ENCODE measurements at regions not wholly inside any gene's neighbourhood (a gene's known extent, or its start where the extent isn't known, plus 50 kb on each side); places are given as distances from the start of the nearest gene placed in this dataset.
"Not testable (repeated sequence)": the region's sequence is repeated elsewhere in the genome, so short reads cannot be mapped to it uniquely, and the experiment has no call there.

DNA sequence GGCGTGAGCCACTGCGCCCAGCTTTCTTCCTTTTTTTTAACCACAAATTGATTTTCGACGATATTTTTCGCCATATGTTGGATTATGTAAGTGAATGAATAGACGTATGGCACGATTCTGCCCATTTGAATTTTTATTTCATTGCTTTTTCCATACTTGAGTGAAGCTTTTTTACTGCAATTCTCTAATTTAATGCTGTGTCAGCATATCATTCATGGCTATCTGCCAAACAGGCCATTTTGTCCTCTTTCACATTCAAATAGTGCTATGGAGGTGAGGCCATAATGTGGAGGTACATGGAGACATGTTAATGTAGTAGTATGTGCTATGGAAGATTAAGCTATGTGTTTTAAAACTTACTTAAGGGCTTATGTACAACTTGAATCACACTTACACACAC is 152.1 kb upstream of the TUSC1 start:
- no peak for DNase-seq

DNA sequence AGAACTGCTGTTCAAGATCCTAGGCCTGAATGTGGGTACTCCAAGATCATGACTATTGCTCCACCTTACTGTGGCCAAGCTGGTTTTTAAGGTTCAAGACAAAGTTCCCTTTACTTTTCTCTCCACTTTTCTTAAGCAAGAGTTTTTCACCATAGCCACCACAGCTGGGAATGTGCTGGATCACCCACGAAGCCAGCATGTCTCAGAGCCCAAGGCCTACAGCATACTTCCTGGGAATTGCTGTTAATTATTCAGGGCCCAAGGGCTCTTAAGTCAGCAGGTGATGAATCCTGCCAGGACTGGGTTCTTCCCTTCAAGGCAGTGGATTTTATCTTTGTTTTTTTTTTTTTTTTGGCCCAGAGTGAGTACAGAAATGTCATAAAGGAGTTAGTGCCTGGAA is 149.4 kb upstream of the TUSC1 start:
- DNase-seq: no peak

DNA sequence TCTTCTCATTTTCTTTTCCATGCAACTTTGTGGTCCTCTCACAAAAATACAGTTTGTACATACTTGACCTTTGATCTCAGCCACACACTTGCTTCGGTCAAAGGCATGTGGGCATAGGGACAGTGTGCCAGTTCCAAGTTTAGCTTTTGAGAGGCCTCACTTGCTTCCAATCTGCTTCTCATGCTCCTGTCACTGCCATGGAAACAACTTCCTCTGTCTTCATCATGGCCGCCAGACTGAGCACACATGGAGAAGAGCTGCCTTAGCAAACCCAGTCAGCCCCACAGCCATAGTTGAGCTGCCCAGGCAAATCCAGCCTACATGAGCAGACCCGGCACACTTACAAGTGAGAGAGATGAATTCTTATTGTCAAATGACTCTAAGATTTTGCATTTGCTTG is 138.2 kb upstream of the TUSC1 start:
- no peak for DNase-seq

DNA sequence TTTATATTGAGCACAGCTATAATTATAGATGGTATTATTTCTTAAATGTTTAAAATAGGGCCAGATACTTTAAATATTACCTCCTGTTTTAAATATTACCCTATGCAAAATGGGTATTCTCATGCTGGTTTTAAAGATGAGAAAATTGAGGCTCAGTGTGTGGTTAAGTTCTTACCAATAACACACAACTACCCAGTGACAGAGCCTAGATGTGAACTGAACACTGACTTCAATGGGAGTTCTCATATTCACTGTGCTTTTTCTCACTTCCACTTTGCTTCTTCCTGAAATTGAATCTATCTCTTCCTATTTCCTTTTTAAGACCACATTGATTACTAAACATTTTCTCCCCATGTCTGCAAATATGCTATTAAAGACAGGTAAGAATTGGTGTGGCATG is 135.8 kb upstream of the TUSC1 start:
- no peak for DNase-seq

DNA sequence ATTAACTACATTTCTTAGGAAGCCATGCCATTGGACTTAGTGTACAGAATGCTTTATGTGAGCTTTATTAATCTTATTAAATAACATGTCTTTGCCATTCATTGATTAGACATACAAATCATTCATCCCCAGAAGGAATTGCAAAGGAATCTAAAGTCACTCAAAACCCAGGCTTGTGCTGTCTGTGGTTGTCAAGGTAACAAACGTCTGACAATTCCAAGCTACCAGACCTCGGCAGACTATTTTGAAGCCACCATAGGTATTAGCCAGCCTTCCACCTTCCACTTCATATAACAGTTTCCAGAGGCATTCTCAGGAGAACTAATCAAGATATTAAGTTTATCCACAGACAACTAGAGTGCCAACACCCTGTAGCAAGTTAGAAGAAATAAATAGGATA is 135.2 kb upstream of the TUSC1 start:
- no peak for DNase-seq

DNA sequence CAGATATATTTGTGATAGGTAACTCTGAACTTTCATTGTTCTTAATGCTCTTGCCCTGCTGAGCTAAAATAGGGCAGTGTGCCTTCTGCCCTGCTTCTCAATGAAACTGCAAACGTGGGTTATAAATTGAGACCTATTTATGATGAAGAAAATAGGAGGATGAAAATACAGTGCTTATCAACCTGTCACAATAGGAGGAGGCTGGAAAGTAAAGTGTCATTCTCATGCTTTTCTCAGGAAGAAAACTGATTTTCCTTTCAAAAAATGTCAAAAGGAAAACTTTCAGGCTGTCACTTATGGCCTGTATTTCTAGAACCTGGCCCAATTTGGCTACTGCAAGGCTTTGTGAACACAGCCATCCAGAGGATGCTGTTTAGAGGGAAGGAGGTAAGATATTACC is 130.3 kb upstream of the TUSC1 start:
- no peak for DNase-seq

DNA sequence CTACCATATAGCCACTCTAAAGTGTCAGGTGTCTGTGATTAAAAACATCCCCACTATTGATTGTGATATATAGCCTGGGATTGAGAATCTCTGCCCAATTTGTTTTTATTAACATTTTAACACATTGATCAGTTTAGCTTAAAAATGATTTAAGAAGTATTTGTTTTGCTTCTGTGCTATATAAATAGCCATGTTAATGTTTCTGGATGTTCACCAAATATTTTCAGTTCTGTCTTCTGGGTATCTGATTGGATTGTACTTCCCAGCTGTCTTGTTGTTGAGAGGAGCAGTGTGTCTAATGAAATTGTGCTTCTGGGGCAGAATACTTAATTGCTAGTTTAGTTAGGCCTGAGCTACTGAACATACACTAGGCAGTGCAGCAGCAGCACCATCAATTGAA is 126.6 kb upstream of the TUSC1 start:
- no peak for DNase-seq

DNA sequence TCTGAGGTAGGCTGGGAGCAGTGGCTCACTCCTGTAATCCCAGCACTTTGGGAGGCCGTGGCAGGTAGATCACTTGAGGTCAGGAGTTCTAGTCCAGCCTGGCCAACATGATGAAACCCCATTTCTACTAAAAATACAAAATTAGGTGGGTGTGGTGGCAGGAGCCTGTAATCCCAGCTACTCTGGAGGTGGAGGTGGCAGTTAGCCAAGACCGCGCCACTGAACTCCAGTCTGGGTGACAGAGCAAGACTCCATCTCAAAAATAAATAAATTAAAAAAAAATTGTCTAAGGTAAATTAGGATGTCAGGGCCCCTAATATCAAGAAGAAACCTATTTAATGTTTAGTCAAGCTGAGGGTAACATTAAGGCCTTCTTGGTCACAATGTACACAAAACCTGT is 123.7 kb upstream of the TUSC1 start:
- not testable (repeated sequence) for DNase-seq

DNA sequence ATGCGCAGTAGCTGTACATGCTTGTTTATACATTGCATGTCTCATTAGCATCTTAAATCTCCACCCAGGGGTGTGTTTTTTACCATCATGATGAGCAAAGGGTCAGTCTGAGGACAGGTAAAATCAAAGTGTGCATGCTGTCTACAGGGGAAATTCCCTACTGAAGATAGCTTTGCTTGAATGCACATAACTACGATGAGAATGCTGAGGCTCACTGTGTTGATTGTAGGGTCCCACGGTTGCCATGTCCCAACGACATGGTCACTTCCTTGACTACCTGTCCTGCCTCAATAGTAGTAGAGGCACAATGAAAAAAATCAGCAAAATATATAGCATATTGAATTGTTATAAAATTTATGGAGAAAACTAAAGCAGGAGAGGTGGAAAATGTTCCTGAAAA is 95.6 kb upstream of the TUSC1 start:
- no peak for DNase-seq

DNA sequence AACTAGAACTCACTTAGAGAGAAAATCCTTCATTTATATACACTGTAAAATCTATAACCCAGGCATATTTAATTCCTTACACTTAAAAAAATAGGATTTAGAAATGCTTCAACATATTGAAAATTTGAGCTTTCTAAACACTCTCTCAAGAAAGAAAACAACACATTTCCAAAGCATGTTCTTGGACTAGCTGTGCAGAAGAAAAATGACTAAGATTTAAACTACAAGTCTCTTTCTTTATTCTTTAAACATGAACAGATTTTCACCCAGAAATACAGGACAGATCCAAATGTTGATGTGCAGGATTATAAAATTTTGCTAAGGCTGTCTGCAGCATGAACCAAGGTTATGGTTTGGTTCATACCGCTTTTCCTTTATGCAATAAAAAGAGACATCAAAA is 77.7 kb upstream of the TUSC1 start:
- DNase-seq: no peak

DNA sequence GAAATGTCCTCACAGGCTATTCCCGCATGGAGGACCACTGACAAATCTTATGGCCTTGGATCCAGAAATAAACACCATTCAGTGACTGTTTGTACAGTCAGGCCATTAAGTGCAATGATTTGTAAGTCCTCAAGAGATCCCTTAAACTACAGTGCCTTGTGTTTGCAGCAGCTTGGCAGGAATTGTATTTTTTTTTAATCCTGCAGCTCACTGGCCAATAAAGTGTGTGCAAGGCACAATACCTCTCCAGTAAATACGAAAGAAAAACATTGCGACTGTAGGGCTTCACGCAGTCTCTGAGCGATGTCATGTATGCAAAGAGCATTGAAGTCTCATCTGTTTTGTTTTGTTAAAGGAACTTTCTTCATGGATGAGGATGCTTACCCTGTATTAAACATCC is 74.2 kb upstream of the TUSC1 start:
- DNase-seq: no peak

DNA sequence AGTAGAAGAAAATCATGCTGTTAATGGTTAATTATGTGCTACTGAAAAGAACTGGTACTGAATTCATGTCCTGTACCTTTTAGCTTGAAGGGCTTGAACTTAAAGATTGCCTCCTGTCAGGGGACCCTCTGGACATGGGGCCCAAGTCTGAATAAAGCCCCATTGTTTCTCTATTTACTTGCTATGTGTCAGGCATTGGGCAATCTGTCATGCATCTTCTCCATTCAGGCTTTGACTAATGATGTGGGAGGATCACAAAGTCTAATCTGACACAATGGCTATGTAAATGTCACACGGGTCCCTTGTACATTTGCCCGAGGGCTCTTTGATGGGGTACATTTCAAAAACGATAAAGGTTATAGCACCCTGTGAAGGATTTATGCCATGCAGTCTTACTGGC is 64.0 kb upstream of the TUSC1 start:
- DNase-seq: no peak

DNA sequence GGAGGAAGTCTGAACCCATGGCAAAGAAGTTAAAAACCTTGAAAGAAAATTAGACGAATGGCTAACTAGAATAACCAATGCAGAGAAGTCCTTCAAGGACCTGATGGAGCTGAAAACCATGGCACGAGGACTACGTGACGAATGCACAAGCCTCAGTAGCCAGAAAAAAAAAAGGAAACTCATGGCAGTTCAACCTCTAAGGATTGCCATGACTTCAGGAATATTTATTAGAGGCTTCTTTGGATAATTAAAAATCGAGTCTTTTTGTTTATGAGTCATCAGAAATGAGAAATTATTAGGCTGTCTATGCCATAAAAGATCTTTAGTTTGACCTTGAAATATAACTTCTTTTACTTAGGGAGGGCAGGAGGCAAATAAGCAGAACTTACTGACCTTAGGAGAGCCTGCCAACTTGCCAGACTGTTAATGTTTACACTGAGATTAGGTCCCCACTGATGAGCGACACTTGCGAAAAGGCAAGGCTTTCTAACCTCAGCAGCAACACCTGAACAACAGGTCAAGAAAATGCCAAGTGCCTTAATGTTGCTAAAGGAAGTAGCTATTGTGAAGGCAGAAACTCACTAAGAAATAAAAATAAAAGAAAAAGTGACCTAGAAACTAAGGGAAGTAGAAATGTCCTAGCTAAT is 55.2 kb upstream of the TUSC1 start:
- DNase-seq: no peak

DNA sequence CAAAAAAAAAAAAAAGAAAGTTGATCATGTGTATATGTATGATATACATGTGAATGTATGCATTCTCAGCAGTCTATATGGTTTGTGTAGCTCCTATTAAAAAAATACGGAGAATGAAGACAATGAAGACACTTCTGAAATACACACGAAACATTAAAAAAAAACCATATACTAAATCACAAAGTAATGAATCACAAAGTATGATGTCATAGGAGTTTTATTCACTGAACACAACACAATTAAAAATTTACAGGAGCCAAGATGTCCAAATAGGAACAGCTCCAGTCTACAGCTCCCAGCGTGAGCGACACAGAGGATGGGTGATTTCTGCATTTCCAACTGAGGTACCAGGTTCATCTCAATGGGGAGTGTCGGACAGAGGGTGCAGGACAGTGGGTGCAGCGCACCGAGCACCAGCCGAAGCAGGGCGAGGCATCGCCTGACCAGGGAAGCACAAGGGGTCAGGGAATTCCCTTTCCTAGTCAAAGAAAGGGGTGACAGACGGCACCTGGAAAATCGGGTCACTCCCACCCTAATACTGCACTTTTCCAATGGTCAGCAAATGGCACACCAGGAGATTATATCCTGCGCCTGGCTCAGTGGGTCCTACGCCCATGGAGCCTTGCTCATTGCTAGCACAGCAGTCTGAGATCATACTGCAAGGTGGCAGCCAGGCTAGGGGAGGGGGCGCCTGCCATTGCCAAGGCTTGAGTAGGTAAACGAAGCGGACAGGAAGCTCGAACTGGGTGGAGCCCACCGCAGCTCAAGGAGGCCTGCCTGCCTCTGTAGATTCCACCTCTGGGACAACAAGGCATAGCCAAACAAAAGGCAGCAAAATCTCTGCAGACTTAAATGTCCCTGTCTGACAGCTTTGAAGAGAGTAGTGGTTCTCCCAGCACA is 53.9 kb upstream of the TUSC1 start:
- DNase-seq: not testable (repeated sequence)
